ENCODE measurements at regions not wholly inside any gene's neighbourhood (a gene's known extent, or its start where the extent isn't known, plus 50 kb on each side); places are given as distances from the start of the nearest gene placed in this dataset.

- Mint-ChIP-seq H3K27me3 (ENCODE audit: low read depth) (peaks cover 44% of the 10 kb centered on the region), H3K9me3 (no peaks in the 10 kb centered on the region), H3K36me3 (ENCODE audit: low read depth) (no peaks in the 10 kb centered on the region), H3K4me1 (no peaks in the 10 kb centered on the region), H3K27ac (ENCODE audit: unreplicated experiment) (no peak overlapping the region), H3K4me3 (no peak overlapping the region)
- DNase-seq (ENCODE audit: low read depth, low spot score), result no peak
- TF ChIP-seq CTCF (conservative IDR thresholded peaks at IDR 0.05), result no peak
Measured at GRCh38 chr6:159446340-159446739, 246.7 kb downstream of the SOD2 start.

GRCh38 chr6:159445351-159445750 lies 247.7 kb downstream of the SOD2 start:
- Mint-ChIP-seq H3K27me3 (ENCODE audit: low read depth) (peaks cover 45% of the 10 kb centered on the region), H3K36me3 (ENCODE audit: low read depth) (no peaks in the 10 kb centered on the region), H3K4me1 (no peaks in the 10 kb centered on the region), H3K4me3 (no peak overlapping the region), H3K9me3 (no peaks in the 10 kb centered on the region), H3K27ac (ENCODE audit: unreplicated experiment) (no peak overlapping the region)
- no peak for TF ChIP-seq CTCF (conservative IDR thresholded peaks at IDR 0.05)
- no peak for DNase-seq (ENCODE audit: low read depth, low spot score)

GRCh38 chr6:159444056-159444760 lies 248.8 kb downstream of the SOD2 start:
- H3K4me1 Mint-ChIP-seq, result no peaks in the 10 kb centered on the region
- no peaks in the 10 kb centered on the region for H3K9me3 Mint-ChIP-seq
- no peak for TF ChIP-seq CTCF (conservative IDR thresholded peaks at IDR 0.05)
- no peaks in the 10 kb centered on the region for H3K36me3 Mint-ChIP-seq (ENCODE audit: low read depth)
- no peak for DNase-seq (ENCODE audit: low read depth, low spot score)
- H3K27me3 Mint-ChIP-seq (ENCODE audit: low read depth), result peaks cover 45% of the 10 kb centered on the region
- no peak overlapping the region for H3K27ac Mint-ChIP-seq (ENCODE audit: unreplicated experiment)
- H3K4me3 Mint-ChIP-seq, result no peak overlapping the region

GRCh38 chr6:159443417-159443920 lies 249.6 kb downstream of the SOD2 start:
- DNase-seq (ENCODE audit: low read depth, low spot score), result no peak
- no peaks in the 10 kb centered on the region for H3K4me1 Mint-ChIP-seq
- no peaks in the 10 kb centered on the region for H3K36me3 Mint-ChIP-seq (ENCODE audit: low read depth)
- H3K9me3 Mint-ChIP-seq, result no peaks in the 10 kb centered on the region
- H3K27ac Mint-ChIP-seq (ENCODE audit: unreplicated experiment), result no peak overlapping the region
- H3K27me3 Mint-ChIP-seq (ENCODE audit: low read depth), result peaks cover 49% of the 10 kb centered on the region
- H3K4me3 Mint-ChIP-seq, result no peak overlapping the region
- TF ChIP-seq CTCF (conservative IDR thresholded peaks at IDR 0.05), result no peak

GRCh38 chr6:159441704-159441981 lies 251.4 kb downstream of the SOD2 start:
- no peak overlapping the region for H3K27ac Mint-ChIP-seq (ENCODE audit: unreplicated experiment)
- H3K4me1 Mint-ChIP-seq, result no peaks in the 10 kb centered on the region
- DNase-seq (ENCODE audit: low read depth, low spot score), result no peak
- TF ChIP-seq CTCF (conservative IDR thresholded peaks at IDR 0.05), result no peak
- peaks cover 35% of the 10 kb centered on the region for H3K27me3 Mint-ChIP-seq (ENCODE audit: low read depth)
- no peaks in the 10 kb centered on the region for H3K36me3 Mint-ChIP-seq (ENCODE audit: low read depth)
- no peak overlapping the region for H3K4me3 Mint-ChIP-seq
- H3K9me3 Mint-ChIP-seq, result no peaks in the 10 kb centered on the region

All from neural crest cell (in vitro differentiated cells).